WTC11 (cell line): ENCODE measurements at regions not wholly inside any gene's neighbourhood (a gene's known extent, or its start where the extent isn't known, plus 50 kb on each side); places are given as distances from the start of the nearest gene placed in this dataset.

Experiments used
- ATAC-seq: fragments of 200-7000 bp; cut with Tn5 transposase; 2 replicates; pipeline ENCODE4 v1.10.0; 2021; ENCODE audit warnings: mild to moderate bottlenecking, moderate library complexity
- CTCF ChIA-PET: fragments of 300-600 bp; sonication (Branson Sonifier 250); formaldehyde crosslinking; loops from one replicate; lab custom pipeline; 2021; ENCODE audit warnings: antibody characterized with exemption; lab: Charles Lee
- POLR2A ChIA-PET: fragments of 350-600 bp; sonication (Branson Sonifier 250); formaldehyde crosslinking; loops from one replicate; lab custom pipeline; 2021; ENCODE audit warnings: antibody characterized with exemption; lab: Charles Lee
- DNase-seq: peaks from one replicate; pipeline ENCODE4 v3.0.0; 2021; ENCODE audit warnings: low spot score
- H3K27ac Mint-ChIP-seq: 2 replicates; pipeline ENCODE4 v1.8.0; 2021; ENCODE audit warnings: mixed read lengths
- H3K27me3 Mint-ChIP-seq: 2 replicates; pipeline ENCODE4 v1.8.0; 2021; ENCODE audit warnings: low read depth, mild to moderate bottlenecking, moderate library complexity, mixed read lengths
- H3K36me3 Mint-ChIP-seq: 2 replicates; pipeline ENCODE4 v1.8.0; 2021; ENCODE audit warnings: mixed read lengths
- H3K4me1 Mint-ChIP-seq: 2 replicates; pipeline ENCODE4 v1.8.0; 2022; ENCODE audit warnings: mixed read lengths
- H3K4me3 Mint-ChIP-seq: 2 replicates; pipeline ENCODE4 v1.8.0; 2021; ENCODE audit warnings: mild to moderate bottlenecking, moderate library complexity, mixed read lengths
- H3K9me3 Mint-ChIP-seq: 2 replicates; pipeline ENCODE4 v1.8.0; 2021; ENCODE audit warnings: mixed read lengths
- ATF1 ChIP-seq: sonication (generic); formaldehyde crosslinking; IDR thresholded peaks from 2 replicates; pipeline ENCODE4 v1.8.1; 2023; ENCODE audit warnings: mild to moderate bottlenecking, moderate library complexity, missing genetic modification reagents
- CREB1 ChIP-seq: sonication (generic); formaldehyde crosslinking; IDR thresholded peaks from 2 replicates; pipeline ENCODE4 v1.8.0; 2023; ENCODE audit warnings: mild to moderate bottlenecking, missing genetic modification reagents
- CREM ChIP-seq: sonication (generic); formaldehyde crosslinking; IDR thresholded peaks from 2 replicates; pipeline ENCODE4 v1.8.1; 2022; ENCODE audit warnings: mild to moderate bottlenecking, missing genetic modification reagents, moderate library complexity
- FOXK1 ChIP-seq: sonication (generic); formaldehyde crosslinking; IDR thresholded peaks from 2 replicates; pipeline ENCODE4 v1.8.0; 2022; ENCODE audit warnings: mild to moderate bottlenecking, moderate library complexity, missing genetic modification reagents
- GABPB1 ChIP-seq: sonication (generic); formaldehyde crosslinking; IDR thresholded peaks from 2 replicates; pipeline ENCODE4 v1.8.1; 2023; ENCODE audit warnings: mild to moderate bottlenecking, missing genetic modification reagents
- JUN ChIP-seq: sonication (generic); formaldehyde crosslinking; IDR thresholded peaks from 2 replicates; pipeline ENCODE4 v1.8.0; 2023; ENCODE audit warnings: mild to moderate bottlenecking, missing genetic modification reagents
- KAT7 ChIP-seq: sonication (generic); formaldehyde crosslinking; IDR thresholded peaks from 2 replicates; pipeline ENCODE4 v1.8.1; 2023; ENCODE audit warnings: missing genetic modification reagents, mild to moderate bottlenecking, borderline replicate concordance
- NFATC4 ChIP-seq: fragments of 250-450 bp; sonication (Bioruptor Pico); IDR thresholded peaks from 2 replicates; pipeline ENCODE4 v1.9.0; 2021; ENCODE audit warnings: mild to moderate bottlenecking
- NR2C2 ChIP-seq: sonication (generic); formaldehyde crosslinking; IDR thresholded peaks from 2 replicates; pipeline ENCODE4 v1.8.0; 2022; ENCODE audit warnings: mild to moderate bottlenecking, missing genetic modification reagents
- RELA ChIP-seq: sonication (generic); formaldehyde crosslinking; IDR thresholded peaks from 2 replicates; pipeline ENCODE4 v1.8.1; 2022; ENCODE audit warnings: missing genetic modification reagents, mild to moderate bottlenecking, borderline replicate concordance
- SOX15 ChIP-seq: fragments of 250-450 bp; sonication (Bioruptor Pico); IDR thresholded peaks from 2 replicates; pipeline ENCODE4 v1.9.0; 2021; ENCODE audit warnings: mild to moderate bottlenecking
- TCF7 ChIP-seq: sonication (generic); formaldehyde crosslinking; IDR thresholded peaks from 2 replicates; pipeline ENCODE4 v1.8.0; 2022; ENCODE audit warnings: mild to moderate bottlenecking, low read depth, missing genetic modification reagents, moderate library complexity
- TEAD4 ChIP-seq: sonication (generic); formaldehyde crosslinking; IDR thresholded peaks from 2 replicates; pipeline ENCODE4 v1.8.0; 2022; ENCODE audit warnings: mild to moderate bottlenecking, missing genetic modification reagents
- TP53 ChIP-seq: sonication (generic); formaldehyde crosslinking; IDR thresholded peaks from 2 replicates; pipeline ENCODE4 v1.8.1; 2023; ENCODE audit warnings: mild to moderate bottlenecking, missing genetic modification reagents
- ZNF138 ChIP-seq: sonication (generic); formaldehyde crosslinking; conservative IDR thresholded peaks from 2 replicates; pipeline ENCODE4 v1.8.1; 2022; ENCODE audit warnings: mild to moderate bottlenecking, moderate library complexity, missing genetic modification reagents
- TF ChIP-seq, protein P1 (sequence below): sonication (generic); formaldehyde crosslinking; IDR thresholded peaks from 2 replicates; pipeline ENCODE4 v1.8.1; 2023; ENCODE audit warnings: mild to moderate bottlenecking, missing genetic modification reagents, moderate library complexity
- TF ChIP-seq, protein P2 (sequence below): sonication (generic); formaldehyde crosslinking; IDR thresholded peaks from 2 replicates; pipeline ENCODE4 v1.8.1; 2022; ENCODE audit warnings: mild to moderate bottlenecking, missing genetic modification reagents, moderate library complexity, borderline replicate concordance
- TF ChIP-seq, protein P3 (sequence below): sonication (generic); formaldehyde crosslinking; IDR thresholded peaks from 2 replicates; pipeline ENCODE4 v1.8.1; 2022; ENCODE audit warnings: low read depth, missing genetic modification reagents, borderline replicate concordance
- TF ChIP-seq, protein P4 (sequence below): sonication (generic); formaldehyde crosslinking; IDR thresholded peaks from 2 replicates; pipeline ENCODE4 v1.8.0; 2022; ENCODE audit warnings: mild to moderate bottlenecking, missing genetic modification reagents

DNA sequence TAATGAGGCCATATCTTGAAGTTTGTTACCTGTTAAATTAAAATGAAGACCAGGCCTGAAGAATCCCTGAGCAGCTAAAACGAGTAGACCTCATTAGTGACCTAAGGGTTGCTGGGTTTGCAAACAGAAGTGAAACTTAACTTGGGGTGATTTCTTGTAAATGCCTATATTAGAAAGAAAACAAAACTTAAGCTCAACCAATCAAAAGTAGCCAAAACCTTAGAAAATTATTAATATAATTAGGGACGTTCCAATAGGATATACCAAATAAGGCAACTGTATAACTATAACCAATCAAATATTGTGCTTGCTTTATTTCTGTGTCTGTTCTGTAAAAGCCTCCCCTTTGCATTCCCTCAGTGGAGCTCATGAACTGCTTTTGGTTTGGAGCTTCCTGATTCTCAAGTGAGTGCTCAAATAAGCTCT lies 137.9 kb upstream of the VRK2 start:
- POLR2A ChIA-PET: no interaction called here
- TF ChIP-seq FOXK1 (no peak), CREB1 (CRISPR knock-in tag) (no peak), SOX15 (no peak), CREM (CRISPR knock-in tag) (no peak)
- TF ChIP-seq, protein P1, sequence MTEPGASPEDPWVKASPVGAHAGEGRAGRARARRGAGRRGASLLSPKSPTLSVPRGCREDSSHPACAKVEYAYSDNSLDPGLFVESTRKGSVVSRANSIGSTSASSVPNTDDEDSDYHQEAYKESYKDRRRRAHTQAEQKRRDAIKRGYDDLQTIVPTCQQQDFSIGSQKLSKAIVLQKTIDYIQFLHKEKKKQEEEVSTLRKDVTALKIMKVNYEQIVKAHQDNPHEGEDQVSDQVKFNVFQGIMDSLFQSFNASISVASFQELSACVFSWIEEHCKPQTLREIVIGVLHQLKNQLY (CRISPR knock-in tag): no peak
- Mint-ChIP-seq H3K4me3 (no peak overlapping the region), H3K27me3 (no peaks in the 10 kb centered on the region), H3K36me3 (no peaks in the 10 kb centered on the region), H3K4me1 (0 out of 2 replicates have a peak, but pooled peaks cover 2% of the 10 kb centered on the region), H3K27ac (no peak overlapping the region), H3K9me3 (0 out of 2 replicates have a peak, but pooled peaks cover 4% of the 10 kb centered on the region)
- CTCF ChIA-PET: no interaction called here
- DNase-seq: no peak
- ATAC-seq: no peak

DNA sequence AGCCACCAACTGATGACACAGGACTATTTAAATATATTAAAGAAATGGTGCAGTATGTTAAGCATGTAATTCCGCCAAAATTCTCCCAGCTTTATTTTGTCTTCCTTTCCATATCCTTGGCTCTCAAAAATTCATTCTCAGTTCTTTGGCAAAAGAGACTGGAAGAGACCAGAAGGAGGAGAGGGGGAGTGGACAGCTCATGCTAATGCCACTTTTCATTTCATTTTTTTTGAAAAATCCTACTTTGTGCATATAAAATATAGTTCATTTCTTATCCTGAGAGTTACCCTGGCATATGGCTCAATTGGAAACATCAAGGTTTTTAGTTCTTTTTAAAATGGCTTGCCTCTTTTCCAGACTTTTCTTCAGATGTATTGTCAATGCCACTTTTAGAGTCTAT lies 128.5 kb upstream of the VRK2 start:
- ATAC-seq (no peak), DNase-seq (no peak)
- Mint-ChIP-seq H3K27me3 (no peaks in the 10 kb centered on the region), H3K9me3 (no peaks in the 10 kb centered on the region), H3K27ac (no peak overlapping the region), H3K4me3 (no peak overlapping the region), H3K4me1 (no peaks in the 10 kb centered on the region), H3K36me3 (no peaks in the 10 kb centered on the region)
- no peak for TF ChIP-seq TEAD4 (CRISPR knock-in tag)
- TF ChIP-seq NR2C2 (CRISPR knock-in tag): no peak
- TF ChIP-seq ATF1 (CRISPR knock-in tag): no peak
- ChIA-PET CTCF (interaction anchor here (1.6 kb wide), 1 partner anchor 12 kb away, joined by 5 read pairs; no protein-coding TSS in a partner anchor), POLR2A (no interaction called here)

DNA sequence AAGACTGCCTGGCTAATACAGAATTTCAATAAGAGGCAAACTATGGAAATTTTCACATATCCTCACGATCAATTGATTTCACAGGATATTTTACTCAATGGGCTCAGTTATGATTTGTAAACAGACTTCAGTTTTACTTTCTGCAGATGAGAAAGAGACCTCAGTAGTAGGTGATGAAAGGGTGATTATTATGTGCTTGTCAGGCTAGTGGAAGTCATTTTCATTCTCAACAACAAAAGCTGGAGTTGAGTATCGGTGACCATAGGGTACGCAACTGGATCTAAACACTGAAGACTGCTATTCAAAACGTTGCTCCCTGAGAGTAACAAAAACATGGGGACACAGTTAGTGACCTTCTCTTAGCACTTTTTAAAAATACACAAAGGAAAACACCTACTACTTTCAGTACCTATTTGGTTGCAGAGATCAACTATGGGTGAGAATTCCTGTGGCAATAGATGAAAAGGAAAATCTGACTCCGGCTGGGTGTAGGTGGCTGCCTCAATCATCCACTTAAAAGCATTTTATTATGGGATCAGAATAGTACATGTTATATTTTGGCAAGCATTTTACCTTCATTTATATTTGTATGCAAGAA lies 126.2 kb upstream of the VRK2 start:
- H3K4me1 Mint-ChIP-seq: no peaks in the 10 kb centered on the region

DNA sequence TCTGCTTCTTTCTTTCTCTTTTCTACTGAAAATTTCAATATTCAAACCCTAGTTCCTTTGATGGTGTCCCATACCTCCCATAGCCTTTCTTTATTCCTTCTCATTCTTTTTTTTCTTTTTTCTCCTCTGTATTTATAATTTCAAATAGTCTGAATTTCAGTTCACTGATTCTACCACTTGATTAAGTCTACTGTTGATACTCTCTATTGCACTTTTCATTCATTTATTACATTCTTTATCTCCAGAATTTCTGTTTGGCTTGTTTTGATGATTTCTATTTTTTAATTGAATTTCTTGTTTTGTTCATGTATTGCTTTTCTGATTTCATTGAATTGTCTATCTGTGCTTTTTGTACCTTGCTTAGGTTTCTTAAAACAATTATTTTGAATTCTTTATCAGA lies 111.9 kb upstream of the VRK2 start:
- CTCF ChIA-PET: no interaction called here

More for the DNA sequence above, 126.2 kb upstream of the VRK2 start:
- DNase-seq (no peak), ATAC-seq (no peak)
- no peaks in the 10 kb centered on the region for H3K9me3 Mint-ChIP-seq
- H3K27ac Mint-ChIP-seq: no peak overlapping the region
- CTCF ChIA-PET: no interaction called here
- no peaks in the 10 kb centered on the region for H3K27me3 Mint-ChIP-seq
- POLR2A ChIA-PET: no interaction called here
- no peaks in the 10 kb centered on the region for H3K36me3 Mint-ChIP-seq
- H3K4me3 Mint-ChIP-seq: no peak overlapping the region
- TF ChIP-seq, protein P2, sequence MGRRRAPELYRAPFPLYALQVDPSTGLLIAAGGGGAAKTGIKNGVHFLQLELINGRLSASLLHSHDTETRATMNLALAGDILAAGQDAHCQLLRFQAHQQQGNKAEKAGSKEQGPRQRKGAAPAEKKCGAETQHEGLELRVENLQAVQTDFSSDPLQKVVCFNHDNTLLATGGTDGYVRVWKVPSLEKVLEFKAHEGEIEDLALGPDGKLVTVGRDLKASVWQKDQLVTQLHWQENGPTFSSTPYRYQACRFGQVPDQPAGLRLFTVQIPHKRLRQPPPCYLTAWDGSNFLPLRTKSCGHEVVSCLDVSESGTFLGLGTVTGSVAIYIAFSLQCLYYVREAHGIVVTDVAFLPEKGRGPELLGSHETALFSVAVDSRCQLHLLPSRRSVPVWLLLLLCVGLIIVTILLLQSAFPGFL: no peak
- TF ChIP-seq JUN (CRISPR knock-in tag) (no peak), TP53 (no peak)
- TF ChIP-seq, protein P3, sequence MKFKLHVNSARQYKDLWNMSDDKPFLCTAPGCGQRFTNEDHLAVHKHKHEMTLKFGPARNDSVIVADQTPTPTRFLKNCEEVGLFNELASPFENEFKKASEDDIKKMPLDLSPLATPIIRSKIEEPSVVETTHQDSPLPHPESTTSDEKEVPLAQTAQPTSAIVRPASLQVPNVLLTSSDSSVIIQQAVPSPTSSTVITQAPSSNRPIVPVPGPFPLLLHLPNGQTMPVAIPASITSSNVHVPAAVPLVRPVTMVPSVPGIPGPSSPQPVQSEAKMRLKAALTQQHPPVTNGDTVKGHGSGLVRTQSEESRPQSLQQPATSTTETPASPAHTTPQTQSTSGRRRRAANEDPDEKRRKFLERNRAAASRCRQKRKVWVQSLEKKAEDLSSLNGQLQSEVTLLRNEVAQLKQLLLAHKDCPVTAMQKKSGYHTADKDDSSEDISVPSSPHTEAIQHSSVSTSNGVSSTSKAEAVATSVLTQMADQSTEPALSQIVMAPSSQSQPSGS: no peak

More for the DNA sequence above, 111.9 kb upstream of the VRK2 start:
- Mint-ChIP-seq H3K27ac (no peak overlapping the region), H3K27me3 (no peaks in the 10 kb centered on the region), H3K4me3 (no peak overlapping the region), H3K4me1 (peaks cover 4% of the 10 kb centered on the region), H3K9me3 (peaks cover 23% of the 10 kb centered on the region), H3K36me3 (peaks cover 12% of the 10 kb centered on the region)
- ATAC-seq (no peak), DNase-seq (no peak)
- TF ChIP-seq KAT7 (CRISPR knock-in tag): no peak
- no peak for TF ChIP-seq TCF7 (CRISPR knock-in tag)
- TF ChIP-seq JUN (CRISPR knock-in tag): no peak
- TF ChIP-seq, protein P1 (CRISPR knock-in tag): no peak
- no peak for TF ChIP-seq NFATC4 (CRISPR knock-in tag)
- TF ChIP-seq ZNF138 (CRISPR knock-in tag): no peak
- TF ChIP-seq CREB1 (CRISPR knock-in tag): no peak
- no peak for TF ChIP-seq RELA (CRISPR knock-in tag)
- TF ChIP-seq, protein P4, sequence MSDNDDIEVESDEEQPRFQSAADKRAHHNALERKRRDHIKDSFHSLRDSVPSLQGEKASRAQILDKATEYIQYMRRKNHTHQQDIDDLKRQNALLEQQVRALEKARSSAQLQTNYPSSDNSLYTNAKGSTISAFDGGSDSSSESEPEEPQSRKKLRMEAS: no peak
- TF ChIP-seq GABPB1: no peak
- POLR2A ChIA-PET: no interaction called here
